Coronary artery (tissue), 2 donors: ENCODE measurements at regions not wholly inside any gene's neighbourhood (a gene's known extent, or its start where the extent isn't known, plus 50 kb on each side); places are given as distances from the start of the nearest gene placed in this dataset.

Experiments used
- DNase-seq: peaks from one replicate; pipeline ENCODE4 v3.0.0-alpha.2; 2017; ENCODE audit warnings: low spot score
- H3K27ac ChIP-seq, 2 donors: fragments of 200-600 bp; sonication (generic); one replicate each; pipeline ENCODE4 v1.5.1; 2016 to 2019
- H3K4me3 ChIP-seq: fragments of 200-600 bp; sonication (generic); 2 replicates; pipeline ENCODE4 v1.5.1; 2016; ENCODE audit warnings: mild to moderate bottlenecking, moderate library complexity
- CTCF ChIP-seq: fragments of 200-600 bp; sonication (generic); IDR thresholded peaks from one replicate; pipeline ENCODE4 v1.5.1; 2019; ENCODE audit warnings: antibody characterized with exemption

- no peak for TF ChIP-seq CTCF
- Histone ChIP-seq H3K4me3 (no peak overlapping the region), H3K27ac (no peak overlapping the region)
- DNase-seq: no peak
Measured at GRCh38 chr20:24718277-24718676, 230.8 kb upstream of the CST7 start.

DNA sequence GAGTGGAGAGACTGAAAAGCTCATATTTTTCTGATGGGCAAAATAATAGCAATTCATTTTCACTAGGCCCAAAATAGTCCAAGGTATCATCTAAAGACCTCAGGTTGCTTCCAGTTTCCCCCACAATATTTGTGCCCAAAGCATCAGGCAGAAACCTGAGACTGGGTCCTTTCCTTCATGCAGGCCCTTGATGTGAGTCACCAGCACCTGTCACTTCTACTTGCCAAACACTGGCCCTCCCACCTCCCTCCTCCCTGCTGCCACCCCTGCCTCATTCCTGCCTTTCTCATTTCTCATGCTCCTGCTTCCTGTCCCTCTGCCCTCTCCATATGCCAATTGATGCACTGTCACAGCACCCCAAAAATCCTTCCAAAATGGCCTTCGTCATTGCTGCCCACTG is 230.4 kb upstream of the CST7 start:
- no peak for TF ChIP-seq CTCF
- Histone ChIP-seq H3K4me3 (no peak overlapping the region), H3K27ac (no peak overlapping the region)
- DNase-seq: peak; percentile 45

DNA sequence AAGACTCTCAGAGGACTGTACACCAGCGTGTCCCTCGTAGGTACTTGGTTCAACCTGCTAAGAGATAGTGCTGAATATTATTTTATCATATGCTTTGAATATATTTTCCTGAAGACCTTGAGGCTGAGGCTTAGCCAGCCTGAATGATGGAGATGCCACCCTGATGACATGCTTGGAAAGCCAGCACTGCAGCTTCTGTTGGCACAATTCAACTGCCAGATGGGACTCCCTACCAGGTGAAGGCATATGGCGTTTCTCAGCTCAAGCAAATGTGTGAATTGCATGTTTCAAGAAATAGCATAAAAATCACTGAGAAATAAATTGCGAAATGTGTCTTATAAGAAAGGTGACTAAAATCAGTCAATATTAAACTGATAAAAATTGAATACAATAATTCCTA is 228.1 kb upstream of the CST7 start:
- Histone ChIP-seq H3K27ac (no peak overlapping the region), H3K4me3 (no peak overlapping the region)
- no peak for TF ChIP-seq CTCF
- DNase-seq: no peak

- no peak overlapping the region for H3K27ac ChIP-seq
- DNase-seq: peak; percentile 52
- H3K4me3 ChIP-seq: no peak overlapping the region
- TF ChIP-seq CTCF: no peak
Measured at GRCh38 chr20:24721891-24722568, 227.0 kb upstream of the CST7 start.

DNA sequence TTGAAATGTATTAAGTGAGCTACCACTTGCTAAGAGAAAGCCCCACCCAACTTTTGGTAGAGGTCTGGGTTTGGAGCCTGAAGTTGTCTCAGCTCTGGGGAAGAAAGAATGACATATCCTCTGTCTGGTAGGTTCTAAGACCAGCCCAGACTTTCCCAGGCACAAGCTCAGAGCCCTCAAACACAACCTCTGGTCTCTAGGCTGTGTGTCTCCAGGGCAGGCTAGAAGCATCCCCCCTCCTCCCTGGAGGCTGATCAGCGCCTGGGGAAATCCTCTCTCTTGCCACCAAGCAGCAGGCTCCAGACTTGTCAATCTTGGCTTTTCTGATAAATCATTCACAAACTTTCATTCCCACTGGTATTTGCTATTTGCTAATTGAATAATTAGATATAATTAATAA is 226.5 kb upstream of the CST7 start:
- TF ChIP-seq CTCF: no peak
- Histone ChIP-seq H3K27ac (no peak overlapping the region), H3K4me3 (no peak overlapping the region)
- DNase-seq: peak; percentile 29

- DNase-seq: no peak
- Histone ChIP-seq H3K4me3 (no peak overlapping the region), H3K27ac (no peak overlapping the region)
- no peak for TF ChIP-seq CTCF
Measured at GRCh38 chr20:24723186-24723585, 225.9 kb upstream of the CST7 start.

DNA sequence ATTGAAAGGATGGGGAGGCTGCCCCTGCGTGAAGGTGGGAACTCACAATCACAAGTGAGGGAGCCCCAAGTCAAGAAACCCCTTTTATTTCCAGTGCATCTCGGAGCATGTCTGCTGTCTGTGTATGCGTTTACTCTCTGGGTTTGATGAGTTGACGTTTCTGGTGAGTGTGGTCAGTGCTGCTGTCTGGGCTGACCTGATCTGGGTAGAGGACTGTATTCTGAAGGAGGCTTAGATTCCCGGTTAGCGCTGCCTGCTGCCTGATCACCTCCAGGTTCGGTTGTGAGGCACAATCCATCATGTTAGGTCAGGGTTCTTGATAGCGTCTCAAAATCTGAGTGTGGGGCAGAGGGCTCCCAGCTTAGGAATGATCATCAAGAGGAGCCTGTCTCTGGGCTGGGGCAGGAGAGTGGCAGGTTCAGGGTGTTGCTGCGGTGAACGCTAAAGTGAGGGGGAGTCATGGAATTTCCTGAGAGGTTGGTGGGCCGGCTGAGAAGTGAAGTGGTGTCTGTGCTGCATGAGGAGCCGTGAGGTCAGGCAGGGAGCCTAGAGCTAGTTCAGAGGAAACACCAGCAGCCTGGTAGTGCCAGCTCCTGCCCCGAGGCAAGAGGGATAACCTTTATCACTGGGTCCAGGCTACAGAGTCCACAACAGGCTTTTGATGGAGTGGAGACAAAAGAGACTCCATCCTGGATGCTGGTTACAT is 225.3 kb upstream of the CST7 start:
- H3K4me3 ChIP-seq: no peak overlapping the region
- DNase-seq: peak; percentile 38
- H3K27ac ChIP-seq: no peak overlapping the region
- no peak for TF ChIP-seq CTCF
